ENCODE measurements at regions not wholly inside any gene's neighbourhood (a gene's known extent, or its start where the extent isn't known, plus 50 kb on each side); places are given as distances from the start of the nearest gene placed in this dataset.

DNA sequence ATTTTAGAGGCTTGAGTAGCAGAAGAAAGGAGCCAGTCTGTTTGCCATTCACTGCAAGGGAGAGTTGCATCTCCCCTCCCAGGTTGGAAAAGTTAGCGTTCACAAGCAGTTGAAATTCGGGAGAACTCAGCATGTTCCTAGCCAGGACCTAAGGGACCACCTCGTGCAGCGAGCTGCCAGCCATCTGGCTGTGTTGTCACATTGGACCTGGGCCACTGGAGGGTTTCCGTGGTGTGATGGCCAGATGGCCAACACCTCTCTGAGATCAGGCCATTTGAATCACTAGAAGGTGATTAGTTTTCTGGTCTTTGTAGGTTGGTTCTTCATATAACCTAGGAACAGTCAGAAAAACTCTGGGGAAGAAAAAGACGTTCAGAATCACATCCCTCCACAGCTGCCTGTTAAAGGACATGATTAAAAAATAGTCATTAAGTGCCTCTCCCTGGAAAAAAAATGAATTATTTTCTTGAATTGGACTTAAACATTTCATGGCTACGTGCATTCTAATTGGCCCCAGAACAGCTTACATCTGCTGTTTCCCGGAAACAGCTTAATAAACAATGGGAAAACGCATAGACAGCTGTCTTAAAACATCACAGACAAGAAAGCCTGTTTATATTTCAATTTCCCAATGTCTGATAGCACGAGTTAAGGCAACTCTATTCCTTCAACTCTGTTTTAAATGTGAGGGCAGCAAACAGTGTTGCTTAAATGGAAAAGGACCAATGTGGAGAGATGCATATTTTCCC lies 303.9 kb downstream of the TENT4A start:
- no peak overlapping the region for H3K4me3 ChIP-seq (ENCODE audit: insufficient read depth, low read length, poor library complexity, severe bottlenecking)
- H3K9me2 ChIP-seq (replicated peaks; ENCODE audit: insufficient read depth, low read length), result no peaks in the 10 kb centered on the region
- no peaks in the 10 kb centered on the region for H3F3A ChIP-seq (ENCODE audit: insufficient read depth)
- H3K9ac ChIP-seq (ENCODE audit: low read length), result no peak overlapping the region
- H2AFZ ChIP-seq (ENCODE audit: low read depth, low read length, severe bottlenecking), result no peak overlapping the region
- H3K9me3 ChIP-seq (ENCODE audit: insufficient read depth, low read length), result peaks cover 3% of the 10 kb centered on the region; the same call in 1 of the 2 replicates
- no peak overlapping the region for H3K27ac ChIP-seq (ENCODE audit: low read depth, low read length)
- no peaks in the 10 kb centered on the region for H3K27me3 ChIP-seq (ENCODE audit: low read length)
- TF ChIP-seq, protein P1, sequence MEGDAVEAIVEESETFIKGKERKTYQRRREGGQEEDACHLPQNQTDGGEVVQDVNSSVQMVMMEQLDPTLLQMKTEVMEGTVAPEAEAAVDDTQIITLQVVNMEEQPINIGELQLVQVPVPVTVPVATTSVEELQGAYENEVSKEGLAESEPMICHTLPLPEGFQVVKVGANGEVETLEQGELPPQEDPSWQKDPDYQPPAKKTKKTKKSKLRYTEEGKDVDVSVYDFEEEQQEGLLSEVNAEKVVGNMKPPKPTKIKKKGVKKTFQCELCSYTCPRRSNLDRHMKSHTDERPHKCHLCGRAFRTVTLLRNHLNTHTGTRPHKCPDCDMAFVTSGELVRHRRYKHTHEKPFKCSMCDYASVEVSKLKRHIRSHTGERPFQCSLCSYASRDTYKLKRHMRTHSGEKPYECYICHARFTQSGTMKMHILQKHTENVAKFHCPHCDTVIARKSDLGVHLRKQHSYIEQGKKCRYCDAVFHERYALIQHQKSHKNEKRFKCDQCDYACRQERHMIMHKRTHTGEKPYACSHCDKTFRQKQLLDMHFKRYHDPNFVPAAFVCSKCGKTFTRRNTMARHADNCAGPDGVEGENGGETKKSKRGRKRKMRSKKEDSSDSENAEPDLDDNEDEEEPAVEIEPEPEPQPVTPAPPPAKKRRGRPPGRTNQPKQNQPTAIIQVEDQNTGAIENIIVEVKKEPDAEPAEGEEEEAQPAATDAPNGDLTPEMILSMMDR (IDR thresholded peaks at IDR 0.05; ENCODE audit: insufficient read depth, low read length, poor library complexity, severe bottlenecking), result no peak
- H4K20me1 ChIP-seq (ENCODE audit: low read depth, low read length), result no peaks in the 10 kb centered on the region
- H3K4me2 ChIP-seq (ENCODE audit: low read depth, low read length, poor library complexity, severe bottlenecking), result no peak overlapping the region
- H3K36me3 ChIP-seq (ENCODE audit: low read length), result no peaks in the 10 kb centered on the region
- H3K79me2 ChIP-seq (ENCODE audit: insufficient read depth, low read length), result no peaks in the 10 kb centered on the region

GRCh38 chr5:7018198-7018597 lies 305.0 kb downstream of the TENT4A start:
- TF ChIP-seq, protein P1 (IDR thresholded peaks at IDR 0.05; ENCODE audit: insufficient read depth, low read length, poor library complexity, severe bottlenecking), result no peak
- no peak for TF ChIP-seq EZH2phosphoT487 (conservative IDR thresholded peaks at IDR 0.05; ENCODE audit: low read length)
- Histone ChIP-seq H3K4me3 (ENCODE audit: insufficient read depth, low read length, poor library complexity, severe bottlenecking) (no peak overlapping the region), H3K9ac (ENCODE audit: low read length) (no peak overlapping the region), H3K27me3 (ENCODE audit: low read length) (no peaks in the 10 kb centered on the region), H4K20me1 (ENCODE audit: low read depth, low read length) (no peaks in the 10 kb centered on the region), H3K9me3 (ENCODE audit: insufficient read depth, low read length) (peaks cover 12% of the 10 kb centered on the region), H3K27ac (ENCODE audit: low read depth, low read length) (no peak overlapping the region), H3F3A (ENCODE audit: insufficient read depth) (no peaks in the 10 kb centered on the region), H3K4me2 (ENCODE audit: low read depth, low read length, poor library complexity, severe bottlenecking) (no peak overlapping the region), H3K9me2 (replicated peaks; ENCODE audit: insufficient read depth, low read length) (no peaks in the 10 kb centered on the region), H3K79me2 (ENCODE audit: insufficient read depth, low read length) (no peaks in the 10 kb centered on the region), H3K36me3 (ENCODE audit: low read length) (no peaks in the 10 kb centered on the region), H2AFZ (ENCODE audit: low read depth, low read length, severe bottlenecking) (no peak overlapping the region)

DNA sequence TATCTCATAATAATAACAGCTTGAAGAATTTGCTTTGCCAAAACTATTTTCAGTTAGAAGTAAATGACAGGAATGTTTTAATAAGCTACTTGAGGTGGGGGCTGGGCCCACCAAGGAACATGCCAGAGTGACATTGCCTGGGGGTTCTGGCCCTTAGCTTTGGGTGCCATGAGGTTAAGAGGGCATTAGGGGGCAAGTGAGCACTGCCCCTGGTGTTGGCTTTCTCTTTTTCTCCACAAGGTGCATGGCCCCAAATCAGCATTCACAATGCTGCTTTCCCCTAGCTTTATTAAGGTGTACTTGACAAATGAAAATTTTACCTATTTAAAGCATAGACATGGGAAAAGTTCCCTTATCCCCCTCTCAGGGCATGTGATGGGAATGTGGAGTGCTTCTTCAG lies 305.4 kb downstream of the TENT4A start:
- Histone ChIP-seq H2AFZ (ENCODE audit: low read depth, low read length, severe bottlenecking) (no peak overlapping the region), H3K4me3 (ENCODE audit: insufficient read depth, low read length, poor library complexity, severe bottlenecking) (no peak overlapping the region), H3K9me2 (replicated peaks; ENCODE audit: insufficient read depth, low read length) (no peaks in the 10 kb centered on the region), H3K27me3 (ENCODE audit: low read length) (no peaks in the 10 kb centered on the region), H3K9me3 (ENCODE audit: insufficient read depth, low read length) (peaks cover 12% of the 10 kb centered on the region), H3K36me3 (ENCODE audit: low read length) (no peaks in the 10 kb centered on the region), H4K20me1 (ENCODE audit: low read depth, low read length) (no peaks in the 10 kb centered on the region), H3K27ac (ENCODE audit: low read depth, low read length) (no peak overlapping the region), H3K79me2 (ENCODE audit: insufficient read depth, low read length) (no peaks in the 10 kb centered on the region), H3F3A (ENCODE audit: insufficient read depth) (no peaks in the 10 kb centered on the region), H3K4me2 (ENCODE audit: low read depth, low read length, poor library complexity, severe bottlenecking) (no peak overlapping the region), H3K9ac (ENCODE audit: low read length) (no peak overlapping the region)
- TF ChIP-seq, protein P1 (IDR thresholded peaks at IDR 0.05; ENCODE audit: insufficient read depth, low read length, poor library complexity, severe bottlenecking), result no peak
- no peak for TF ChIP-seq EZH2phosphoT487 (conservative IDR thresholded peaks at IDR 0.05; ENCODE audit: low read length)

Data from SU-DHL-6 (cell line).